ENCODE measurements at regions not wholly inside any gene's neighbourhood (a gene's known extent, or its start where the extent isn't known, plus 50 kb on each side); places are given as distances from the start of the nearest gene placed in this dataset.

DNA sequence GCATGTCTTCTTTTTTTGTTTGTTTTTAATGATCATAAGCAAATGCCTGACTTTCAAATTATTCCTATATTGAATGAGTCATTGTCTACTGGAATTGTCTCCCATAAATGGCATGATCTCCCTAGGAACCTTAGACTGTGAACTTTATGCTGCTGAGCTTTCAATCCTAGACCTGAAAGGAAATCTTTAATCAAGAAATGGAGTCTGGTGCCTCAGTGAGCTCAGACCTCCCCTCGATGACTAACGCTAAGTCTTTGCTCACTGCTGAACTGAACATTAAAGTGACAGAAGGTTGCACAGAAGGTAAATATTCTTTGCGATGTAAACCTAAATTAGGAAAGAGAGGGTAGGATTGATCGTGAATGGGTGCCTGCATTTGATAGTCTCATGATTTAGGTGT, 745.2 kb upstream of the WWC1 start:
- no peaks in the 10 kb centered on the region for H3K79me2 ChIP-seq (ENCODE audit: insufficient read depth, low read depth, low read length)
- intact Hi-C loops (cut with micrococcal nuclease; ENCODE audit: unreplicated experiment), result no loop called here
- H4K20me1 ChIP-seq (ENCODE audit: insufficient read depth, low read length), result no peaks in the 10 kb centered on the region
- H3K36me3 ChIP-seq (ENCODE audit: insufficient read depth, low read length), result no peaks in the 10 kb centered on the region
- no TSS peak for BruUV-seq (replicated peaks)
- POLR2A ChIA-PET, result no interaction called here
- TF ChIP-seq EZH2phosphoT487 (IDR thresholded peaks at IDR 0.05; ENCODE audit: borderline replicate concordance, low read depth, low read length), result no peak
- TF ChIP-seq CTCF (conservative IDR thresholded peaks at IDR 0.05; ENCODE audit: low read length), result no peak
- no peaks in the 10 kb centered on the region for H3K9me2 ChIP-seq (ENCODE audit: insufficient read depth, low read length)
- H3K4me3 ChIP-seq (ENCODE audit: low read depth, low read length, poor library complexity, severe bottlenecking), result no peak overlapping the region
- no peaks in the 10 kb centered on the region for H3K9me3 ChIP-seq (ENCODE audit: low read length)
- no peak for DNase-seq (ENCODE audit: low spot score)
- H3K4me2 ChIP-seq (ENCODE audit: low read length), result no peak overlapping the region
- CTCF ChIA-PET (ENCODE audit: unreplicated experiment), result no interaction called here
- no peak overlapping the region for H2AFZ ChIP-seq (ENCODE audit: low read length)
- H3K4me1 ChIP-seq (ENCODE audit: insufficient read depth, low read length, poor library complexity, severe bottlenecking), result no peaks in the 10 kb centered on the region
- H3K27ac ChIP-seq (ENCODE audit: low read depth, low read length, poor library complexity, severe bottlenecking), result no peak overlapping the region

DNA sequence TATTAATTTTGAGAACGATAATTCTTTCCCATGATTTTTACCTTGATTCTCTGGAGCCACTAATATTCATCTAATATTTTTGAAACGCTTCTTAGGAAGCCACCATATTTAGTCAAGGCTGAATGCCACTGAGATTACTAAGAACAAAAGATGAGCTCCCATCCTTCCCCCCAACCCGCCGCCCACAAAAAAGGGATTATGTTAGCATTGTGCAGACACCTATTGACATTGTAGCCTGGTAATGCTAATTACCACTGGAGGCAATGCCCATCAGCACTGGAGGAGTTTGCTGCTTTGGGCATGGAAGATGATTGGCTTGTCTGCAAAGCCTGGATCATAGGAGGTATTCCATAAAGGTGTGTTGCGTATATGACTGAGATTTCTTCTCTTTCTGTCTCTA, 739.1 kb upstream of the WWC1 start:
- Histone ChIP-seq H3K27ac (ENCODE audit: low read depth, low read length, poor library complexity, severe bottlenecking) (no peak overlapping the region), H2AFZ (ENCODE audit: low read length) (no peak overlapping the region), H3K4me1 (ENCODE audit: insufficient read depth, low read length, poor library complexity, severe bottlenecking) (no peaks in the 10 kb centered on the region), H4K20me1 (ENCODE audit: insufficient read depth, low read length) (no peaks in the 10 kb centered on the region), H3K79me2 (ENCODE audit: insufficient read depth, low read depth, low read length) (no peaks in the 10 kb centered on the region), H3K4me3 (ENCODE audit: low read depth, low read length, poor library complexity, severe bottlenecking) (no peak overlapping the region), H3K9me2 (ENCODE audit: insufficient read depth, low read length) (no peaks in the 10 kb centered on the region), H3K4me2 (ENCODE audit: low read length) (no peak overlapping the region), H3K36me3 (ENCODE audit: insufficient read depth, low read length) (no peaks in the 10 kb centered on the region), H3K9me3 (ENCODE audit: low read length) (no peaks in the 10 kb centered on the region)
- BruUV-seq (replicated peaks), result no TSS peak
- CTCF ChIA-PET (ENCODE audit: unreplicated experiment), result no interaction called here
- TF ChIP-seq CTCF (conservative IDR thresholded peaks at IDR 0.05; ENCODE audit: low read length) (no peak), EZH2phosphoT487 (IDR thresholded peaks at IDR 0.05; ENCODE audit: borderline replicate concordance, low read depth, low read length) (no peak)
- DNase-seq (ENCODE audit: low spot score), result no peak
- POLR2A ChIA-PET, result interaction anchor here (0.6 kb wide), 1 partner anchor 15 kb away, joined by 5 read pairs; no protein-coding TSS in a partner anchor
- intact Hi-C loops (cut with micrococcal nuclease; ENCODE audit: unreplicated experiment), result no loop called here

GRCh38 chr5:167553511-167553910, 737.9 kb upstream of the WWC1 start:
- intact Hi-C loops (cut with micrococcal nuclease; ENCODE audit: unreplicated experiment), result no loop called here
- no peaks in the 10 kb centered on the region for H3K9me2 ChIP-seq (ENCODE audit: insufficient read depth, low read length)
- H3K9me3 ChIP-seq (ENCODE audit: low read length), result no peaks in the 10 kb centered on the region
- H3K27ac ChIP-seq (ENCODE audit: low read depth, low read length, poor library complexity, severe bottlenecking), result no peak overlapping the region
- TF ChIP-seq EZH2phosphoT487 (IDR thresholded peaks at IDR 0.05; ENCODE audit: borderline replicate concordance, low read depth, low read length) (no peak), CTCF (conservative IDR thresholded peaks at IDR 0.05; ENCODE audit: low read length) (no peak)
- ChIA-PET POLR2A (no interaction called here), CTCF (ENCODE audit: unreplicated experiment) (no interaction called here)
- no peak overlapping the region for H2AFZ ChIP-seq (ENCODE audit: low read length)
- DNase-seq (ENCODE audit: low spot score), result no peak
- no peaks in the 10 kb centered on the region for H3K4me1 ChIP-seq (ENCODE audit: insufficient read depth, low read length, poor library complexity, severe bottlenecking)
- H3K79me2 ChIP-seq (ENCODE audit: insufficient read depth, low read depth, low read length), result no peaks in the 10 kb centered on the region
- no peaks in the 10 kb centered on the region for H3K36me3 ChIP-seq (ENCODE audit: insufficient read depth, low read length)
- no TSS peak for BruUV-seq (replicated peaks)
- no peaks in the 10 kb centered on the region for H4K20me1 ChIP-seq (ENCODE audit: insufficient read depth, low read length)
- H3K4me2 ChIP-seq (ENCODE audit: low read length), result no peak overlapping the region
- H3K4me3 ChIP-seq (ENCODE audit: low read depth, low read length, poor library complexity, severe bottlenecking), result no peak overlapping the region
